GM18909 (cell line): ENCODE measurements at regions not wholly inside any gene's neighbourhood (a gene's known extent, or its start where the extent isn't known, plus 50 kb on each side); places are given as distances from the start of the nearest gene placed in this dataset.

Experiments used
- ATAC-seq: cut with Tn5 transposase; IDR thresholded peaks from one replicate; pipeline ENCODE4 v1.9.1; 2021; ENCODE audit warnings: mild to moderate bottlenecking; ENCODE audit not compliant: unreplicated experiment, poor library complexity

DNA sequence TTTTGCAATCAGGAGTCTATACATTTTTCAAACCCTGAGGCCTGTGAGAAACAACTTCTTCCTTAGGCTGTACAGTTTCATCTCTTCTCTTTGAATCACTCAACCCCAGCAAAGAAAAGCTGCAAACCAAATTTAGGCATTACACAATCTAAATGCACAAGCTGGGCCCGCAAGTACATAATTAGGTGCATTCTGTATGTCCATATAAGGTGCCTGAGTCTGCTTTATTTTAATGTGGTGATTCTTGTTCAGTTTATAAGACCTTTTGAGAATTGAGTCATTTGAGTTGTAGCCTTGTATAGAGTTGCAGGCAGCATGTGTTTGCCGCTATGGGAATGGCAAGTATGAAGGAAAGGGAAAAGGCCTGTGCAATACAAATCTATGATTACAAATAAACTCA is 709.6 kb upstream of the MARCKS start:
- ATAC-seq = no peak

DNA sequence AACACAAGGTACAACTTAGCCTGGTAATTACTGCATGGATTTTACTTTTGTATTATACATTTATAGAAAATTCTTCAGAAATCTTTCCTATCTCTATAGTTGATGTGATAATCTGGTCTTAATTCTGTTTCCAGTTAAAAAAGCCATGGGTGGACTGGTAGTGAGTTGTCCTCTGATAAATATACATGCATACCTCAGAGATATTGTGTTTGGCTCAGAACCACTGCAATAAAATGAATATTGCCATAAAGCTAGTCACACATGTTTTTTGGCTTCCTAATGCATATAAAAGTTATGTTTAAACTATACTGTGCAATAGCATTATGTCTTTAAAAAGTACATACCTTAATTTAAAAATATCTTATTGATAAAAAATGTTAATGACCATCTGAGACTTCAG is 708.6 kb upstream of the MARCKS start:
- no peak for ATAC-seq

DNA sequence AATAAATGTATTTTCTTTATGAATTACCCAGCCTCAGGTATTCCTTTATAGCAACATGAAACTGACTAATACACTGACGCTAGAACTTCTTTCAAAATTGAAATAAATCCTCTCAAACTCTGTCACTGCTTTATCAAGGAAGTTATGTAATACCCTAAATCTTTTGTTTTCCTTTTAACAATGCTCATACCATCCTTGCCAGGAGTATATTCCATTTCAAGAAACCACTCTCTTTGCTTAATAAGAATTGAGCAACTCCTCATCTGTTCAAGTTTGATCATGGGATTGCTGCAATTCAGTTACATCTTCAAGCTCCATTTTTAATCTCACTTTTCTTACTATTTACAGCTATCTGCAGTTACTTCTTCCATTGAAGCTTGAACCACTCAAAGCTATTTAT is 707.6 kb upstream of the MARCKS start:
- ATAC-seq = no peak

DNA sequence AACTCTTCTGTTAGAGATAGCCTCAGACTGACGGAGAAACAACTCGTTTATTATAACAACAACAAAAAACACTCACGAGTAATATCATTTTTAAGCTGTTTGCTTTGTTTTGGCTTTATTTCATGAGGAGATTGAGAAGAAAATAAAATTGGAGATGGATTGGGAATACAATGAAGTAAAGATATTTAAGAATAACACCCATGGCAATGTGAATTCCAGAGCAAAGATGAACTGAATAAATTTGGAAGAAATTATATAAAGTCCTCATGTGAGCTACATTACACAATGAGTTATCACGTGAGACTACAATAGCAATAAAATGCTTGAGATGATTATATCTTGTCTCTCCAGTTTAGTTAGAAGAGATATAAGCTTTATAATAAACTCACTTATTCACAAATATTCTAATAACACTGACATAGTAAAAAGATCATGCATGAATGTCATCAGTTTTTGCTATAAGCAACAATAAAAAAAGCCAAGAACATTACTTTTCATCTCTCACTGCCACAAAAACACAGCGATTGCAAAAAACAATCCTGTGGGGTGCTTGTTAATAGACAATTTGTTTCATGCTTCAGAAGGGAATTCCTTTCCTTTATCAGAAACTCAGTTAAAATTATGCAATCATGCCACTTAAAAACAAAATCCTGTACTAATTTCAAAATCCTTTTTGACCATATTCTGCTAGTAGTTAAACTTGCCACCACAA is 696.7 kb upstream of the MARCKS start:
- ATAC-seq = no peak

DNA sequence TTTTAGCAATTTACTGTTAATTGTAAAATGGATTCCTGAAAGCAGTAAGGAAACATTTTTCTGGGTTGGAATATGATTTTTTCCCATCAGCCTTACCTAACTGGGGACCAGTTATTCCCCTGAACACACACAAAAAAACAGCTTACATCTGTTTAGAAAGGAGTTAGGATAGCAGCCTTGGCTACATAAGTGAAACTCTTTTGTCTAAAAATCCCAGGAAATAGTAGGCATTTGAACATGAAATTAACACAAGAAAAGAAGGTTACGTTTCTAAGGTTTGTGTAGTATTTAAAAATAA is 696.2 kb upstream of the MARCKS start:
- no peak for ATAC-seq

DNA sequence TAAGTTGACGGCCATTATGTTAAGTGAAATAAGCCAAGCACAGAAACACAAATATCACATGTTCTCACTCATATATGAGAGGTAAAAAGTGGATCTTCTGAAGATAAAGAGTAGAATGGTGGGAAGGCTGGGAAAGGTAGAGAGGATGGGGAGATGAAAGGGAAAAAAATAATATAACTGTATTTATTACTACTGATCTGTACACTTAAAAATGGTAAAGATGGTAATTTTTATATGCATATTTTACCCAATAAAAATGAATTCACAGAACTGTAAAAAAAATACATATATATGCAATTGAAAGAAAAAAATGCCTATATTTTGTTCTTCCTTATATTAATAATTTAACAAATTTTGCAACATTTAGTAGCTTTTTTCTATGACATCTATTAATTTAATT is 694.4 kb upstream of the MARCKS start:
- no peak for ATAC-seq

DNA sequence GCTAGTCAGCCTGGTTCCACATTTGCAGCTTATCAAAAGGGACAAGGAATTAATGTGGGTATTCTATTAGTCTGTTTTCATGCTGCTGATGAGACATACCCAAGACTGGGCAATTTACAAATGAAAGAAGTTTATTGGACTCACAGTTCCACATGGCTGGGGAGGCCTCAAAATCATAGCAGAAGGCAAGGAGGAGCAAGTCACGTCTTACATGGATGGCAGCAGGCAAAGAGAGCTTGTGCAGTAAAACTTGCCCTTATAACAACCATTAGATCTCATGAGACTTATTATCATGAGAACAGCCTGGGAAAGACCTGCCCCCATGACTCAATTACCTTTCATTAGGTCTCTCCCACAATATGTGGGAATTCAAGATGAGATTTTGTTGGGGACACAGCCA is 689.1 kb upstream of the MARCKS start:
- ATAC-seq = no peak

DNA sequence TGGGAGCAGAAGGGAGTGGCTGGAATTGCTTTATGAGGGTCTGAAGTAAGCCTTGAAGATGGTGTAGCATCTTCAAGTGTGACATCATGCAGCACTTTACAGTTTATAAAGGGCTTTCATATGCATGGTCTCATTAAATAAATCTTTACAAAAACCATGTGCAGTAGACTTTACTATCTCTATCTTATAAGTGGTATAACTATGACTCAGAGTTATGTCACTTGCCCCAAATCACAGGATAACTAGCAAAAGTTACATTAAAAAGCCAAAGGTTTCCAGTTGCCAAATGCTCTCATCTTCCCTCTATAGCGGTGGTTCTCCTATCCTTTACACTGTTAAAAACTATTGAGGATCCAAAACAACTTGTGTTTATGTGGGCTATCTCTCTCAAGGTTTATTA is 687.7 kb upstream of the MARCKS start:
- ATAC-seq = no peak

DNA sequence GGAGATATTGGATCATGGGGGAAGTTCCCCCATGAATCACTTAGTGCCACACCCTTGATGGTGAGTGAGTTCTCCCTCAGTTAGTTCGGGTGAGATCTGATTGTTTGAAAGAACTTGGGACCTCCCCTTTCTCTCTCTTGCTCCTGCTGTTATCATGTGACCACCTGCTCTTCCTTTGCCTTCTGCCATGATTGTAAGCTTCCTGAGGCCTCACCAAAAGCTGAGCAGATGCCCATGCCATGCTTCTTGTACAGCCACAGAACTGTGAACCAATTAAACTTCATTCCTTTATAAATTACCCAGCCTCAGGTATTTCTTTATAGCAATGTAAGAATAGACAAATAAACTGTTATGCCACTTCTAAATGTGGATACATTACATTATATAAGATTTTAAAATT is 686.7 kb upstream of the MARCKS start:
- ATAC-seq = no peak

DNA sequence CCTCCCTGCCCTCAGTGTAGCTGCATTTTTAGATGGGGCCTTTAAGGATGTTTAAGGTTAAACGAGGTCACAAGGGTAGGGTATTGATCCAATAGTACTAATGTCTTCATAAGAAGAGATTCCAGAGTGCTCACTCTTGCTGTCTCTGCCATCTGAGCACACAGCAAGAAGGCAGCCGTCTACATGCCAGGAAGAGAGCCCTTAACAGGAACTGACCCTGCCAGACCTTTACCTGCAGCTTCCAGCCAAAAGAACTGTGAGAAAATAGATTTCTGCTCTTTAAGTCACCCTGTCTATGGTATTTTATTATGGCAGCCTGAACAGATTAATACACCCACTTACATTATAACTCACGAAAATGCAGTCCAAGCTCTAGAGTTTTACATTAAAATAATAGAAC is 685.3 kb upstream of the MARCKS start:
- ATAC-seq = no peak

DNA sequence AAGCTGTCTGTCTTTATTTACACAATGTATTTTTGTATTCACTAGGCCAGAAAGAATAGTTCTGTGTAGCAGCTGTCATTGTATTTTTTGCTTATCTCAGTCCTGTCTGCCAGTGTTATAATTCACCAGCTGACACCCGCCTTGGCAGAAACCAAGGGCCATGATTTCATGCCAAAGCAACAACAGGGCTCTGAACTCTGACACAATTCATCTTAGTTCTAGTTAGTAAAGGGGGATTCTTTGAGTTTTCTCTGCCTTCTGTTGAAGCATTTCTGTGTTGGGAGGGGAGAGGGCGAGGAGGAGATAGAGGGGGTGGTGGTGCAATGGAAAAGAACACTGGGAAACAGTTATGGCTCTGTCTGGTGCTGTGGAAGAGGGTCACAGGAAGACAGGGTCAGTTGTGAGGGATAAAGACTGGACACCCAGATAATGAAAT is 684.6 kb upstream of the MARCKS start:
- no peak for ATAC-seq

DNA sequence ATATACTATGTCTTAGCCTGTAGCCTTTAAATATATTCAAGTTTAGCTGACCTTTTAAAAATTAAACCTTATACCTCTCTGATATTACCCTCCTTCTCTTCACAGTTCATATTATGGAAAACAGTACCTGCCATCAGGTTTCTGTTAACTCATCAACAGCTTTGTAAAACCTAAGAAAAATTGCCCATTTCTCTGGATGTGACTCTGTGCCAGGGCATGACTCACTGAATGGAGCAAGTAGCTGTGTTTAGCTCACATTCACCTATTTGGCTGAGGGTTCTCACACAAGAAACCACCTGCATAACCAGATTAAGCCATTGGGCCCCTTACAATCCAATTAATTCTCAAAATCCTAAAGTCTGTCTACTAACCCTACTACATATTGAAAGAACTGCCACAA is 678.8 kb upstream of the MARCKS start:
- no peak for ATAC-seq

DNA sequence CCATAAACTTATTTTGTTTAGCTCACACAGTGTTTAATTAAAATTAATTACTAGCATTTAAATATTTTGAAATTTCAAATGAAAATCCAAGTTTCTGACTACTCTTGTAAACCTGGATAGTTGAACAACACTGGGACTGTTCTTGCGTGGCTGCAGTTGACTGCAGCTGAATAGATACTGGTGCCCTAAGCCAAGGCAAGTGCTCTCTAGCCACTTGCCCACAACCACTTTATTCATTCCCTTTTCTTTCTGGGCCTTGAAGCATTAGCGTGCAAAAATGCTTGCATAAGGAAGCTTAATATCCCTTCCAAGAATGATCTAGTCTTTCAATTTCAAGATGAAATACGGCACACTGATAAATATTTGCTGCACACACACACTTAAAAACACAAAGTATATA is 676.0 kb upstream of the MARCKS start:
- ATAC-seq = no peak

DNA sequence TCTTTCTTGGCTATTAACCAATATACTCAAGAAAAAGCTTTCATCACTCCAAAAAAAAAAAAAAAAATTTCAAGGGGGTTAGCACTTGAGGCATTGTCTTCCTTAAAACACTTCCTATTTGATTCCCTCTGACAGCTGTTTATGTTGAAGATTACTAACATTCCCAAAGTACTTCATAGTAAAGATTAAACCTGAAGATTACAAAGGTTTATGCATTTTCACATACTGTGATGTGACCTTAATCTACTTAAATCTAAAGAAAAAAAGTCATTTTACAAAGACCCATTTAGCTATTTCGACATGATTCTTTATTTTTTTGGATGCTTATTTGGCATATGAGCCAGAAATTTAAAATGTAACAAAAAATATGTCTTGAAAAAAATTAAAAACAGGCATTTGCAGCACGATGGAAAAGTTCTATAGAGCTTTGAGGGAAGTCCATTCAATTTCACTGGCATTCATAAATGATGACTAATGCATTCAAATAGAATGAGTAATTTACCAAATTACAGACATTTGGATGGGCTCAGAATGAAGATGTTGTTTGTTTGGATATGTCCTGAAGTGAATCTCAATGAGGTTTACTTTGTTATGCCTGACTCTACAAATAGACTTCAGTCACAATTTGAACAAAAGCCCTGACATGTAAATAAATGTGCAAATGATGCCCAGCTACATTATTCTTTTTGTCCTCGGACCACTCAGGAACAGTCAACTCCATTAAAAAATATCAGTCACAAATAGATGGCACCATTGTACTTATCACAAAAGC is 674.6 kb upstream of the MARCKS start:
- ATAC-seq = no peak

DNA sequence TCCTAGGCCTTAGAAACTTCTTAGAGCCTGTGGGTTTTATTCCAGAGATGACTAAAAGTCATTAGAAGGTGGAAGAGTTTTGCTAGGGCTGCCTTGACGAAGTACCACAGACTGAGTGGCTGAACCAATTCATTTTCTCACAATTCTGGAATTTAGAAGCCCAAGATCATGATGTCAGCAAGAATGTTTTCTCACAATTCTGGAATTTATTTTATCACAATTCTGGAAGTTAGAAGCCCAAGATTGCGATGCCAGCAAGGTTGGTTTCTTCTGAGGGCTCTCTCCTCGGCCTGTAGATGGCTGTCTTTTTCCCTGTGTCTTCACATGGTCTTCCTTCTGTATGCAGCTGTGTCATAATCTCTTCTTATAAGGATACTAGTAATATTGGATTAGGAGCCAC is 672.9 kb upstream of the MARCKS start:
- ATAC-seq = no peak

DNA sequence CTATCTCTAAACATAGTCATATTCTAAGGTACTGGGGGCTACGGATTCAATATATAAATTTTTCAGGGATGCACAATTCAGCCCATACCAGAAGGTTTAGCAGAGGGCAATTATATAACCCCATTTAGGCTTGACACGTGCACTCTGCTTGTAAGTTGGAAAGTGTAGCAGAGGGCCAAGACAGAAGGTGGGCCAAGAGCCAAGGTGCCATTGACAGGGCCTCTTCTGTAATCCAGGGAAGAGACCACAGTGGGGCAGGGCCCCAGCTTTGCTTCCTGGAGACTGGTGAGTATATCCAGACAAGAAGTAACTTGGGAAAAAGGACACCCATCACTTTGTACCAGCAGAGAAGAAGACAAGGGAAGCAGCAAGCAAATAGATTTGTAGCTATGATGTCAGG is 672.4 kb upstream of the MARCKS start:
- no peak for ATAC-seq

DNA sequence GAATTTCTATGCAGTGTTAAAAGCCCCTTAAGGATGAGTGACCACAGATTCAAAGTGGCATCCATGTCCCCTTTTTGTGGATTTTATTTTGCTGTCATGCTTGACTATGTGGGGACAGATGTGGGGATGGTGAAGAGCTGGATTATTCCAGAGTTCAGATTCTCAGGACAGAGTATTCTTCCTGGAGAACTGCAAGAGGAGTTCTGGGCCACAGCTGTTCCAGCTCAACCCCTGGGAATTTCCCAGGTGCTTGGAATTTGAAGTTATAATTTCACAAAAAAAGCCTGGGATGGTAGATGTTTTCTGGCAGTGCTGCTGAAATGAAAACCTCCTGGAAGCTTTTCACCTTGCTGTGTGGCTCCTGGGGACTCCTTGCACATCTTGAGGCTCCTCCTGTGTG is 671.8 kb upstream of the MARCKS start:
- ATAC-seq = no peak

DNA sequence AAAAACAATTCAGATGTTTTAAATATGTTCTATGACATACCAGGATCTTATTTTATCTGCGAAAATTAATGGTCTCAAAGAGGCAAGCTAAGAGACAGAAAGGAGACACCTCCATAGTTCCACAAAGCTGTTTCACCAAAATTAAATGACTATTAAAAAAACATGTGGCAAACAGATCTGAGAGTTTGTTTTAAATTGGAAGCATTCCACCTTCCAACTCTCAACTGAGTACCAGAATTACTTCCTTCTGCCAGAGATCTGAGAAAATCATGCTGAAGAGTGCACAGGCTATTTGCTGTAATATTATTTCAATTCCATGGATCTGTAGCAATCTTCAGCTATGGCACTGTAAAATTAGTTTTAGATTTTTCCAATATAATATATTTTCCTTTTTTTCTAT is 669.5 kb upstream of the MARCKS start:
- ATAC-seq = no peak

DNA sequence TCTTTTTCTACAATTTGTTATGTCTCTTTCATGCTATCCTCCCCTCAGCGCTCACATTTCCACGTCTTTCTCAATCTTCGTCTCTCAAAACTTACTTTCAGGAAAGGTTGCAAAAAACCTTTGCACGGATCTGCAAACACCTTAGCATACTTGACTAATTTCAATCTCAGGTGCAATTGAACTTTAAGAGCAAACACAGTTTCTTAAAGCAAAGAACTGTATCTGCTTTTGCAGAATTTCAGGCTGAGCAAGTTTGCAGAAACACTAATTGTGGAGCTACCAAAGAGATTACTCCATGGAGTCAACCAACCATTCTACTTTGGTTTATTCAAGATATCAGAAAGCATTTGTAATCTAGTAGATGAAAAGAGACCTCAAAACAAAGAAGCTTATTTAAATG is 668.2 kb upstream of the MARCKS start:
- ATAC-seq = no peak

DNA sequence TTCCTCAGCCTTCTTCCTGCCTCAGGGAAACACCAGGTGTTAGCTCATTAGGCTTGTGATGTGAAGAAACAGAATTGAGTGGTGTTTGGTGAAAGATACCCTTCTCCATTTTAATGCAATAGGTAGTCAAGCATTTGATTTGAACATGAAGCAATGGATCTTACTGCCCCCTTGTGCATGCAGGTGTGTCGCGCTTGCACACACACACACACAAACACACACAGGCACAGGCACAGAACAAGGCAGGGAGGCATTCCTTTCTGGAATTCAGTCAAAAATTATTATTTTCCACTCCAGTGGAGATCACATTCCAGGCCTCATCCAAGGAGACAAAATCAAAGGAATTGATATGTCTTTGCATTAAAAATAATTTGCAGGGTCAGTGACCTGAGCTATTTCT is 667.0 kb upstream of the MARCKS start:
- no peak for ATAC-seq

DNA sequence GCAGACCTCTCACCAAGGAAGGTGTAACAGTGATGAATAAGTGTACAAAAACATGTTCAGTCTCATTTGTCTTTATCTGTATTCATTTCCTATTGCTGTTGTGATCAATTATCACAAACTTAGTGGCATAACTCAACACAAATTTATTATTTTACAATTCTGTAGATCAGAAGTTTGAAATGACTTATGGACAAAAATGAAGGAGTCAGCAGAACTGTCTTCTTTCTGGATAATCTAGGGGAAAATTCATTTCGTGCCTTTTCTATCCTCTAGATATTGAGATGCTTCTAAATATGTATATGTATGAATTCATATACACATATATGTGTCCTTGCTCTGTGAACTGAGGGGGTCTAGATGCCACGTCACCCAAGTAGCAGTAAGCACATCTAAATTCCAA is 663.1 kb upstream of the MARCKS start:
- ATAC-seq = no peak
